HepG2 (cell line): ENCODE measurements at regions not wholly inside any gene's neighbourhood (a gene's known extent, or its start where the extent isn't known, plus 50 kb on each side); places are given as distances from the start of the nearest gene placed in this dataset.
"Not testable (repeated sequence)": the region's sequence is repeated elsewhere in the genome, so short reads cannot be mapped to it uniquely, and the experiment has no call there.

Source experiments
- ELK4 ChIP-seq: sonication (generic); formaldehyde crosslinking; IDR thresholded peaks from 2 replicates; pipeline ENCODE4 v1.9.0; 2021; ENCODE audit warnings: missing genetic modification reagents, borderline replicate concordance
- HMG20A ChIP-seq: IDR thresholded peaks from 2 replicates; pipeline ENCODE4 v1.6.1; 2016; ENCODE audit warnings: borderline replicate concordance
- SMC3 ChIP-seq: IDR thresholded peaks from 2 replicates; pipeline ENCODE4 v1.6.1; 2011; ENCODE audit warnings: low read length, improper control_type of control experiment
- WIZ ChIP-seq: sonication (generic); formaldehyde crosslinking; IDR thresholded peaks from 2 replicates; pipeline ENCODE4 v1.5.1; 2020; ENCODE audit warnings: mild to moderate bottlenecking, missing genetic modification reagents
- ZSCAN5A ChIP-seq: sonication (generic); formaldehyde crosslinking; IDR thresholded peaks from 2 replicates; pipeline ENCODE4 v1.8.0; 2022; ENCODE audit warnings: mild to moderate bottlenecking, missing genetic modification reagents, borderline replicate concordance
- TF ChIP-seq, protein P1 (sequence below): IDR thresholded peaks from 2 replicates; pipeline ENCODE4 v1.6.1; 2016

DNA sequence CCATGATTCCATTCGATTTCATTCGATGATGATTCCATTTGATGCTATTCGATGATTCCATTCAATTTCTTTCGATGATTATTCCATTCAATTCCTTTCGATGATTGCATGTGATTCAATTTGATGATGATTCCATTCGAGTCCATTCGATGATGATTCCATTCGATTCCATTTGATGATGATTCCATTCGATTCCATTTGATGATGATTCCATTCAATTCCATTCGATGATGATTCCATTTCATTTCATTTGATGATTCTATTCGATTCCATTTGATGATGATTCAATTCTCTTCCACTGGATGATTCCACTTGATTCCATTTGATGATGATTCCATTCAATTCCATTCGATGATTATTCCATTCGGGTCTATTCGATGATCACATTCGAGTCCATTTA is 1094.1 kb downstream of the RPIA start:
- not testable (repeated sequence) for TF ChIP-seq WIZ (CRISPR knock-in tag); ELK4 (CRISPR knock-in tag); ZSCAN5A (CRISPR knock-in tag); HMG20A (CRISPR knock-in tag); SMC3
- TF ChIP-seq, protein P1, sequence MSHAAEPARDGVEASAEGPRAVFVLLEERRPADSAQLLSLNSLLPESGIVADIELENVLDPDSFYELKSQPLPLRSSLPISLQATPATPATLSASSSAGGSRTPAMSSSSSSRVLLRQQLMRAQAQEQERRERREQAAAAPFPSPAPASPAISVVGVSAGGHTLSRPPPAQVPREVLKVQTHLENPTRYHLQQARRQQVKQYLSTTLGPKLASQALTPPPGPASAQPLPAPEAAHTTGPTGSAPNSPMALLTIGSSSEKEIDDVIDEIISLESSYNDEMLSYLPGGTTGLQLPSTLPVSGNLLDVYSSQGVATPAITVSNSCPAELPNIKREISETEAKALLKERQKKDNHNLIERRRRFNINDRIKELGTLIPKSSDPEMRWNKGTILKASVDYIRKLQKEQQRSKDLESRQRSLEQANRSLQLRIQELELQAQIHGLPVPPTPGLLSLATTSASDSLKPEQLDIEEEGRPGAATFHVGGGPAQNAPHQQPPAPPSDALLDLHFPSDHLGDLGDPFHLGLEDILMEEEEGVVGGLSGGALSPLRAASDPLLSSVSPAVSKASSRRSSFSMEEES: not testable (repeated sequence)
